ENCODE measurements at regions not wholly inside any gene's neighbourhood (a gene's known extent, or its start where the extent isn't known, plus 50 kb on each side); places are given as distances from the start of the nearest gene placed in this dataset.

DNA sequence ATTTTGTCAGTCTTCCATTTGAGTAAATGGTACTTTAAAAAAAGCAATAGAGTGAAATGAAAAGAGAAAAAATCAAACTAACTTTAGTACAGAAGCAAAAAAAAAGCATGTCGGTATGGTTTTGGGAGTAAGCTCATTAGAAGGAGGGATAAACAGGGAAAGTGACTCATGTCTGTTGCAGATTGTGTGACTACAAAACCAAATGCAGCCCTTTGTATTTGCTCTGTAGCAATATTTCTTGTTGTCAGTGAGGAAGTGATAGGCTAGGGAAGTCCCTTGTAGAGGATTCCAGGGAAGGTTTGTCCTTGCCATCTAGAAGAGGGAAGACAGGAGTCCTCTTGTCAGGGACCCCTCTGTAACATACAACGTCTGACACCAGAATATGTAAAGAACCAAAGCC, 150.5 kb upstream of the POU1F1 start:
- TF ChIP-seq POLR2AphosphoS5 (IDR thresholded peaks at IDR 0.05; ENCODE audit: insufficient read depth, low read depth, low read length) (no peak), MAX (IDR thresholded peaks at IDR 0.05; ENCODE audit: insufficient read depth, insufficient read length) (no peak), EZH2 (IDR thresholded peaks at IDR 0.05; ENCODE audit: borderline replicate concordance, low read depth, low read length, severe bottlenecking) (no peak), POLR2A (IDR thresholded peaks at IDR 0.05; ENCODE audit: low read depth, low read length) (no peak), MYC (IDR thresholded peaks at IDR 0.05; ENCODE audit: low read depth, low read length) (no peak)
- TF ChIP-seq, protein P1, sequence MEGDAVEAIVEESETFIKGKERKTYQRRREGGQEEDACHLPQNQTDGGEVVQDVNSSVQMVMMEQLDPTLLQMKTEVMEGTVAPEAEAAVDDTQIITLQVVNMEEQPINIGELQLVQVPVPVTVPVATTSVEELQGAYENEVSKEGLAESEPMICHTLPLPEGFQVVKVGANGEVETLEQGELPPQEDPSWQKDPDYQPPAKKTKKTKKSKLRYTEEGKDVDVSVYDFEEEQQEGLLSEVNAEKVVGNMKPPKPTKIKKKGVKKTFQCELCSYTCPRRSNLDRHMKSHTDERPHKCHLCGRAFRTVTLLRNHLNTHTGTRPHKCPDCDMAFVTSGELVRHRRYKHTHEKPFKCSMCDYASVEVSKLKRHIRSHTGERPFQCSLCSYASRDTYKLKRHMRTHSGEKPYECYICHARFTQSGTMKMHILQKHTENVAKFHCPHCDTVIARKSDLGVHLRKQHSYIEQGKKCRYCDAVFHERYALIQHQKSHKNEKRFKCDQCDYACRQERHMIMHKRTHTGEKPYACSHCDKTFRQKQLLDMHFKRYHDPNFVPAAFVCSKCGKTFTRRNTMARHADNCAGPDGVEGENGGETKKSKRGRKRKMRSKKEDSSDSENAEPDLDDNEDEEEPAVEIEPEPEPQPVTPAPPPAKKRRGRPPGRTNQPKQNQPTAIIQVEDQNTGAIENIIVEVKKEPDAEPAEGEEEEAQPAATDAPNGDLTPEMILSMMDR (IDR thresholded peaks at IDR 0.05; ENCODE audit: extremely low read depth in 1 of 2, insufficient read depth in 1 of 2, low read depth in 1 of 2, low read length in 2 of 2): no peak
